Natural killer cell (primary cell): ENCODE measurements at regions not wholly inside any gene's neighbourhood (a gene's known extent, or its start where the extent isn't known, plus 50 kb on each side); places are given as distances from the start of the nearest gene placed in this dataset.

ENCODE experiments used
- ATAC-seq, 3 donors: fragments of 150-1000 bp in 2 of 3; fragments of 200-7000 bp in 1 of 3; cut with Tn5 transposase; 1 replicate in 1 of 3; 2 replicates in 2 of 3; pipeline ENCODE4 v1.10.0; 2021; ENCODE audit warnings: mild to moderate bottlenecking in 2 of 3, moderate library complexity in 2 of 3
- DNase-seq, 2 donors: peaks; one replicate each; pipeline versions ENCODE4 v3.0.0 to v3.0.0-alpha.2; 2013 to 2021; ENCODE audit warnings: mixed read lengths in 1 of 2
- H3K27ac ChIP-seq: one replicate; pipeline ENCODE4 v1.5.1; 2013; ENCODE audit warnings: mild to moderate bottlenecking, low read length
- H3K27me3 ChIP-seq: one replicate; pipeline ENCODE4 v1.6.1; 2013; ENCODE audit warnings: low read length; ENCODE audit not compliant: control insufficient read depth, insufficient read depth
- H3K36me3 ChIP-seq: one replicate; pipeline ENCODE4 v1.6.1; 2013; ENCODE audit warnings: low read length; ENCODE audit not compliant: control insufficient read depth, insufficient read depth
- H3K4me1 ChIP-seq: one replicate; pipeline ENCODE4 v1.6.1; 2013; ENCODE audit warnings: low read length; ENCODE audit not compliant: control insufficient read depth, insufficient read depth
- H3K4me3 ChIP-seq: one replicate; pipeline ENCODE4 v1.5.1; 2013; ENCODE audit warnings: low read length
- H3K9me3 ChIP-seq: one replicate; pipeline ENCODE4 v1.6.1; 2013; ENCODE audit warnings: low read length; ENCODE audit not compliant: control insufficient read depth, insufficient read depth
- H3K27ac Mint-ChIP-seq, 2 donors: one replicate each; pipeline ENCODE4 v1.8.0; 2022; ENCODE audit warnings: mild to moderate bottlenecking in 2 of 2, mixed read lengths in 2 of 2, moderate library complexity in 1 of 2
- H3K27me3 Mint-ChIP-seq, 2 donors: one replicate each; pipeline ENCODE4 v1.8.0; 2022; ENCODE audit warnings: low read depth in 2 of 2, mixed read lengths in 2 of 2
- H3K36me3 Mint-ChIP-seq: one replicate; pipeline ENCODE4 v1.8.0; 2022; ENCODE audit warnings: mixed read lengths
- H3K4me1 Mint-ChIP-seq, 2 donors: one replicate each; pipeline ENCODE4 v1.8.0; 2022; ENCODE audit warnings: mixed read lengths in 2 of 2
- H3K4me3 Mint-ChIP-seq: one replicate; pipeline ENCODE4 v1.8.0; 2022; ENCODE audit warnings: mild to moderate bottlenecking, moderate library complexity, mixed read lengths
- H3K9me3 Mint-ChIP-seq, 2 donors: one replicate each; pipeline ENCODE4 v1.8.0; 2022; ENCODE audit warnings: mixed read lengths in 2 of 2
- CTCF ChIP-seq: fragments of 200-600 bp; IDR thresholded peaks from one replicate; pipeline ENCODE4 v1.8.0; 2022; ENCODE audit warnings: antibody characterized with exemption
- WGBS: methylation state at CpG from one replicate; pipeline ENCODE4 v1.1.7; 2013; ENCODE audit warnings: missing lambda C conversion rate; ENCODE audit not compliant: insufficient coverage; 5-methylcytosine and 5-hydroxymethylcytosine counted together
- intact Hi-C: fragments of 100-400 bp; cut with micrococcal nuclease; formaldehyde crosslinking; loops from one replicate; pipeline ENCODE4 v1.14.2; 2022

GRCh38 chr18:42275138-42275535 is 320.1 kb downstream of the PIK3C3 start:
- peaks cover 0 to 5% of the 10 kb centered on the region in 2 donors for H3K9me3 Mint-ChIP-seq
- intact Hi-C loops = no loop called here
- H3K4me3 Mint-ChIP-seq = no peak overlapping the region
- no peaks in the 10 kb centered on the region for H3K9me3 ChIP-seq
- no peak for TF ChIP-seq CTCF
- no peak overlapping the region for H3K4me3 ChIP-seq
- no peak overlapping the region for H3K27ac ChIP-seq
- no peaks in the 10 kb centered on the region for H3K27me3 Mint-ChIP-seq
- H3K4me1 Mint-ChIP-seq = no peaks in the 10 kb centered on the region
- no peaks in the 10 kb centered on the region for H3K36me3 ChIP-seq
- DNase-seq (no peak), ATAC-seq (no peak)
- 97% methylated on average over 2 of the region's 2 CpGs for WGBS
- no peak overlapping the region for H3K27ac Mint-ChIP-seq
- no peaks in the 10 kb centered on the region for H3K4me1 ChIP-seq
- no peaks in the 10 kb centered on the region for H3K27me3 ChIP-seq
- no peaks in the 10 kb centered on the region for H3K36me3 Mint-ChIP-seq

- ATAC-seq = no peak
- Histone ChIP-seq H3K27me3 (no peaks in the 10 kb centered on the region), H3K4me3 (no peak overlapping the region), H3K27ac (no peak overlapping the region), H3K4me1 (no peaks in the 10 kb centered on the region), H3K9me3 (no peaks in the 10 kb centered on the region), H3K36me3 (no peaks in the 10 kb centered on the region)
- intact Hi-C loops = no loop called here
- no peak for TF ChIP-seq CTCF
- Mint-ChIP-seq H3K9me3 (peaks cover 0 to 5% of the 10 kb centered on the region in 2 donors), H3K36me3 (no peaks in the 10 kb centered on the region), H3K4me1 (no peaks in the 10 kb centered on the region), H3K27me3 (no peaks in the 10 kb centered on the region), H3K27ac (no peak overlapping the region), H3K4me3 (no peak overlapping the region)
- 60% methylated on average over 5 of the region's 8 CpGs for WGBS
- DNase-seq = no peak
Measured at GRCh38 chr18:42275949-42276730, 321.1 kb downstream of the PIK3C3 start.

- Mint-ChIP-seq H3K36me3 (no peaks in the 10 kb centered on the region), H3K9me3 (peaks cover 0 to 1% of the 10 kb centered on the region in 2 donors)
Measured at GRCh38 chr18:42281124-42281523, 326.1 kb downstream of the PIK3C3 start.

More at GRCh38 chr18:42281124-42281523, 326.1 kb downstream of the PIK3C3 start:
- intact Hi-C loops = no loop called here
- Histone ChIP-seq H3K9me3 (no peaks in the 10 kb centered on the region), H3K27me3 (no peaks in the 10 kb centered on the region), H3K4me3 (no peak overlapping the region), H3K36me3 (no peaks in the 10 kb centered on the region), H3K4me1 (no peaks in the 10 kb centered on the region), H3K27ac (no peak overlapping the region)
- TF ChIP-seq CTCF = no peak
- ATAC-seq = no peak
- Mint-ChIP-seq H3K4me1 (no peaks in the 10 kb centered on the region), H3K27me3 (no peaks in the 10 kb centered on the region), H3K4me3 (no peak overlapping the region), H3K27ac (no peak overlapping the region)
- DNase-seq = no peak
